Lung (tissue), 11 donors: ENCODE measurements at regions not wholly inside any gene's neighbourhood (a gene's known extent, or its start where the extent isn't known, plus 50 kb on each side); places are given as distances from the start of the nearest gene placed in this dataset.

ENCODE experiments used
- ATAC-seq: fragments of 200-7000 bp; cut with Tn5 transposase; one replicate; pipeline ENCODE4 v1.9.1; 2020; ENCODE audit warnings: moderate number of reproducible peaks; ENCODE audit not compliant: insufficient read depth, low FRiP score
- DNase-seq, 3 donors: peaks; one replicate each; pipeline ENCODE4 v3.0.0-alpha.2; 2013 to 2017
- H3K27ac ChIP-seq, 2 donors: one replicate each; pipeline ENCODE4 v1.5.1; 2013; ENCODE audit warnings: mild to moderate bottlenecking in 2 of 2, moderate library complexity in 2 of 2, control low read depth in 1 of 2, inconsistent platforms in 1 of 2, low read depth in 1 of 2, low read length in 1 of 2
- H3K27me3 ChIP-seq, 3 donors: one replicate each; pipeline ENCODE4 v1.5.1; 2013; ENCODE audit warnings: low read length in 2 of 3; ENCODE audit not compliant: control insufficient read depth in 3 of 3, insufficient read depth in 3 of 3
- H3K36me3 ChIP-seq, 4 donors: one replicate each; pipeline ENCODE4 v1.5.1; 2013; ENCODE audit warnings: low read length in 4 of 4, mild to moderate bottlenecking in 1 of 4, moderate library complexity in 1 of 4; ENCODE audit not compliant: control insufficient read depth in 4 of 4, insufficient read depth in 4 of 4
- H3K4me1 ChIP-seq, 5 donors: one replicate each; pipeline ENCODE4 v1.5.1; 2013; ENCODE audit warnings: low read length in 5 of 5, mild to moderate bottlenecking in 2 of 5, moderate library complexity in 1 of 5; ENCODE audit not compliant: control insufficient read depth in 5 of 5, insufficient read depth in 5 of 5
- H3K4me3 ChIP-seq: one replicate; pipeline ENCODE4 v1.5.1; 2013; ENCODE audit warnings: mild to moderate bottlenecking, control low read depth, moderate library complexity
- H3K9ac ChIP-seq, 2 donors: one replicate each; pipeline ENCODE4 v1.5.1; 2013; ENCODE audit warnings: low read length in 2 of 2, control low read depth in 1 of 2; ENCODE audit not compliant: insufficient read depth in 1 of 2
- H3K9me3 ChIP-seq, 4 donors: one replicate each; pipeline ENCODE4 v1.5.1; 2013; ENCODE audit warnings: low read length in 3 of 4, mild to moderate bottlenecking in 1 of 4, moderate library complexity in 1 of 4; ENCODE audit not compliant: control insufficient read depth in 4 of 4, insufficient read depth in 3 of 4
- CTCF ChIP-seq: IDR thresholded peaks from 2 replicates; pipeline ENCODE4 v1.5.1; 2012; ENCODE audit warnings: mild to moderate bottlenecking; ENCODE audit errors: control extremely low read depth, extremely low read depth
- WGBS, 2 donors: extraction: QIAGEN DNeasy Blood & Tissue Kit; methylation state at CpG; one replicate each; pipeline ENCODE4 v1.1.7; 2013; 5-methylcytosine and 5-hydroxymethylcytosine counted together
- donor health status: control.
- donor health status: control.
- donor health status: Bipolar disorder and iron deficiency.
- donor health status: healthy.
- donor health status: DM: yes; HTN: yes; CAD: no.

GRCh38 chr1:168972887-168973286 is 133.6 kb upstream of the ATP1B1 start:
- TF ChIP-seq CTCF: no peak
- 49 to 83% methylated on average over 2 of the region's 2 CpGs for WGBS, 2 donors
- Histone ChIP-seq H3K36me3 (no peaks in the 10 kb centered on the region), H3K4me3 (no peak overlapping the region), H3K27me3 (no peaks in the 10 kb centered on the region), H3K9me3 (no peaks in the 10 kb centered on the region), H3K4me1 (peaks cover 0 to 18% (median 0%) of the 10 kb centered on the region in 5 donors), H3K9ac (no peak overlapping the region), H3K27ac (peak overlapping the region in 1 of 2 donors; percentile 64)
- peak; percentile 35 to 78 (median 41) for DNase-seq
- peak; percentile 84 for ATAC-seq

GRCh38 chr1:168974117-168974516 is 132.4 kb upstream of the ATP1B1 start:
- ATAC-seq: no peak
- Histone ChIP-seq H3K4me1 (peaks cover 0 to 18% (median 0%) of the 10 kb centered on the region in 5 donors), H3K4me3 (no peak overlapping the region), H3K9me3 (no peaks in the 10 kb centered on the region), H3K36me3 (no peaks in the 10 kb centered on the region), H3K9ac (no peak overlapping the region), H3K27me3 (no peaks in the 10 kb centered on the region), H3K27ac (no peak overlapping the region)
- DNase-seq: no peak
- no peak for TF ChIP-seq CTCF
- 88 to 92% methylated on average over 5 of the region's 5 CpGs for WGBS, 2 donors

- H3K9ac ChIP-seq: no peak overlapping the region
These were observed 131.9 kb upstream of the ATP1B1 start for GRCh38 chr1:168974611-168975010.

More at GRCh38 chr1:168974611-168975010, 131.9 kb upstream of the ATP1B1 start:
- no peak overlapping the region for H3K27ac ChIP-seq
- no peaks in the 10 kb centered on the region for H3K9me3 ChIP-seq
- H3K27me3 ChIP-seq: no peaks in the 10 kb centered on the region
- H3K4me1 ChIP-seq: peaks cover 0 to 18% (median 0%) of the 10 kb centered on the region in 5 donors
- H3K36me3 ChIP-seq: no peaks in the 10 kb centered on the region
- TF ChIP-seq CTCF: no peak
- H3K4me3 ChIP-seq: no peak overlapping the region
- DNase-seq (no peak), ATAC-seq (no peak)
